GM10266 (cell line): ENCODE measurements at regions not wholly inside any gene's neighbourhood (a gene's known extent, or its start where the extent isn't known, plus 50 kb on each side); places are given as distances from the start of the nearest gene placed in this dataset.

Experiments used
- DNase-seq: peaks from one replicate; pipeline ENCODE4 v3.0.0; 2012; ENCODE audit errors: extremely low spot score
- CTCF ChIP-seq: IDR thresholded peaks from 2 replicates; pipeline ENCODE4 v1.5.1; 2012; ENCODE audit warnings: mild to moderate bottlenecking, low read depth; ENCODE audit not compliant: control insufficient read depth, insufficient read depth; ENCODE audit errors: missing control alignments

GRCh38 chr7:51481421-51481820 is 164.8 kb upstream of the COBL start:
- DNase-seq = no peak
- no peak for TF ChIP-seq CTCF

GRCh38 chr7:51477819-51478218 is 161.2 kb upstream of the COBL start:
- TF ChIP-seq CTCF = no peak
- DNase-seq = no peak

- DNase-seq = no peak
Measured at GRCh38 chr7:51477323-51477722, 160.7 kb upstream of the COBL start.

GRCh38 chr7:51476026-51476425 is 159.4 kb upstream of the COBL start:
- TF ChIP-seq CTCF = no peak
- no peak for DNase-seq

More at GRCh38 chr7:51477323-51477722, 160.7 kb upstream of the COBL start:
- TF ChIP-seq CTCF = no peak

GRCh38 chr7:51472873-51473272 is 156.3 kb upstream of the COBL start:
- DNase-seq = no peak
- TF ChIP-seq CTCF = no peak

- no peak for DNase-seq
- TF ChIP-seq CTCF = no peak
Measured at GRCh38 chr7:51471981-51472296, 155.3 kb upstream of the COBL start.

GRCh38 chr7:51471210-51471980 is 154.8 kb upstream of the COBL start:
- DNase-seq = no peak
- no peak for TF ChIP-seq CTCF
